ENCODE measurements at regions not wholly inside any gene's neighbourhood (a gene's known extent, or its start where the extent isn't known, plus 50 kb on each side); places are given as distances from the start of the nearest gene placed in this dataset.

DNA sequence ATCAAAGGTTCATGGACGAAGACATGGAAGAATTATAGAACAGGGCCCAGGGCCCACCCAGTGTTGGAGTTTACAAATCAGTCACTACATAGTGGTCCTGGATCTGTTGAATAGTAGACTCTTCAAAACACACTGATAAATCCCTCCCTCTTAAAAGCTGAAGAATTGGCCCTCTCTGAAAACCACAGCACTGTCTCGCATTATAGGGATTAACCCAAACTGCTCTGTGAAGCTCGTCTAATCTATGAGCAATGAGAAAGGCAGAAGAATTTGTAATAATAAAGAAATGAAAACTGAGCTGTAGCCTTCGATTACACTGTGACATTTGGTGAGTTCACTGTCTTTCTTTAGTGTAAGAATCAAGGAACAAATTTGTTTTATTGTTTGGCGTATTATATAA, 92.5 kb upstream of the ZFP42 start:
- TF ChIP-seq GATA2 (IDR thresholded peaks at IDR 0.05; ENCODE audit: low read depth, low read length) (no peak), GATA3 (IDR thresholded peaks at IDR 0.05; ENCODE audit: low read depth, low read length) (no peak)
